HepG2 (cell line): ENCODE measurements at regions not wholly inside any gene's neighbourhood (a gene's known extent, or its start where the extent isn't known, plus 50 kb on each side); places are given as distances from the start of the nearest gene placed in this dataset.

Experiments used
- CBFB ChIP-seq: sonication (generic); formaldehyde crosslinking; IDR thresholded peaks from 2 replicates; pipeline ENCODE4 v1.4.0; 2020; ENCODE audit warnings: missing genetic modification reagents
- CHD2 ChIP-seq: IDR thresholded peaks from 2 replicates; pipeline ENCODE4 v1.6.1; 2011; ENCODE audit warnings: low read depth, low read length, improper control_type of control experiment
- FOSL2 ChIP-seq: sonication (generic); formaldehyde crosslinking; IDR thresholded peaks from 2 replicates; pipeline ENCODE4 v1.4.0; 2020; ENCODE audit warnings: missing genetic modification reagents
- IRF2 ChIP-seq: IDR thresholded peaks from 2 replicates; pipeline ENCODE4 v1.6.1; 2018; ENCODE audit warnings: missing genetic modification reagents, missing compliant biosample characterization
- MEF2D ChIP-seq: sonication (generic); formaldehyde crosslinking; IDR thresholded peaks from 2 replicates; pipeline ENCODE4 v1.5.1; 2020; ENCODE audit warnings: mild to moderate bottlenecking, missing genetic modification reagents
- NFE2 ChIP-seq: sonication (generic); formaldehyde crosslinking; IDR thresholded peaks from 2 replicates; pipeline ENCODE4 v1.4.0; 2020; ENCODE audit warnings: missing genetic modification reagents
- PCBP1 ChIP-seq: fragments of 200-400 bp; formaldehyde crosslinking; IDR thresholded peaks from 2 replicates; pipeline ENCODE4 v1.6.1; 2017; ENCODE audit warnings: mild to moderate bottlenecking, low read depth, low read length, borderline replicate concordance
- PHF21A ChIP-seq: sonication (generic); formaldehyde crosslinking; IDR thresholded peaks from 2 replicates; pipeline ENCODE4 v1.5.0; 2020; ENCODE audit warnings: mild to moderate bottlenecking, missing genetic modification reagents
- RERE ChIP-seq: IDR thresholded peaks from 2 replicates; pipeline ENCODE4 v1.6.1; 2016; ENCODE audit warnings: low read depth, missing genetic modification reagents, missing compliant biosample characterization
- RFX5 ChIP-seq: IDR thresholded peaks from 2 replicates; pipeline ENCODE4 v1.6.1; 2011; ENCODE audit warnings: low read depth, low read length, improper control_type of control experiment
- THAP11 ChIP-seq: IDR thresholded peaks from 2 replicates; pipeline ENCODE4 v1.6.1; 2016; ENCODE audit warnings: missing biosample characterization, missing genetic modification reagents
- ZBTB42 ChIP-seq: sonication (generic); formaldehyde crosslinking; IDR thresholded peaks from 2 replicates; pipeline ENCODE4 v1.5.0; 2020; ENCODE audit warnings: mild to moderate bottlenecking, missing genetic modification reagents
- ZNF333 ChIP-seq: sonication (generic); formaldehyde crosslinking; IDR thresholded peaks from 2 replicates; pipeline ENCODE4 v1.4.0; 2020; ENCODE audit warnings: mild to moderate bottlenecking, missing genetic modification reagents, borderline replicate concordance
- ZSCAN29 ChIP-seq: sonication (generic); formaldehyde crosslinking; conservative IDR thresholded peaks from 2 replicates; pipeline ENCODE4 v1.4.0; 2020; ENCODE audit warnings: mild to moderate bottlenecking, missing genetic modification reagents
- TF ChIP-seq, protein P1 (sequence below): sonication (generic); formaldehyde crosslinking; IDR thresholded peaks from 2 replicates; pipeline ENCODE4 v1.4.0; 2020; ENCODE audit warnings: missing genetic modification reagents
- TF ChIP-seq, protein P2 (sequence below): sonication (generic); formaldehyde crosslinking; IDR thresholded peaks from 2 replicates; pipeline ENCODE4 v1.5.1; 2020; ENCODE audit warnings: missing genetic modification reagents, mild to moderate bottlenecking, borderline replicate concordance
- TF ChIP-seq, protein P3 (sequence below): sonication (generic); formaldehyde crosslinking; IDR thresholded peaks from 2 replicates; pipeline ENCODE4 v1.4.0; 2020; ENCODE audit warnings: missing genetic modification reagents

GRCh38 chr2:43092520-43093179 lies 133.8 kb downstream of the ZFP36L2 start (continued):
- TF ChIP-seq, protein P1, sequence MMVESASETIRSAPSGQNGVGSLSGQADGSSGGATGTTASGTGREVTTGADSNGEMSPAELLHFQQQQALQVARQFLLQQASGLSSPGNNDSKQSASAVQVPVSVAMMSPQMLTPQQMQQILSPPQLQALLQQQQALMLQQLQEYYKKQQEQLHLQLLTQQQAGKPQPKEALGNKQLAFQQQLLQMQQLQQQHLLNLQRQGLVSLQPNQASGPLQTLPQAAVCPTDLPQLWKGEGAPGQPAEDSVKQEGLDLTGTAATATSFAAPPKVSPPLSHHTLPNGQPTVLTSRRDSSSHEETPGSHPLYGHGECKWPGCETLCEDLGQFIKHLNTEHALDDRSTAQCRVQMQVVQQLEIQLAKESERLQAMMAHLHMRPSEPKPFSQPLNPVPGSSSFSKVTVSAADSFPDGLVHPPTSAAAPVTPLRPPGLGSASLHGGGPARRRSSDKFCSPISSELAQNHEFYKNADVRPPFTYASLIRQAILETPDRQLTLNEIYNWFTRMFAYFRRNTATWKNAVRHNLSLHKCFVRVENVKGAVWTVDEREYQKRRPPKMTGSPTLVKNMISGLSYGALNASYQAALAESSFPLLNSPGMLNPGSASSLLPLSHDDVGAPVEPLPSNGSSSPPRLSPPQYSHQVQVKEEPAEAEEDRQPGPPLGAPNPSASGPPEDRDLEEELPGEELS (CRISPR knock-in tag), result peak; percentile 64; the same call in 1 of the 2 replicates
- TF ChIP-seq NFE2 (CRISPR knock-in tag), result no peak
- TF ChIP-seq, protein P2, sequence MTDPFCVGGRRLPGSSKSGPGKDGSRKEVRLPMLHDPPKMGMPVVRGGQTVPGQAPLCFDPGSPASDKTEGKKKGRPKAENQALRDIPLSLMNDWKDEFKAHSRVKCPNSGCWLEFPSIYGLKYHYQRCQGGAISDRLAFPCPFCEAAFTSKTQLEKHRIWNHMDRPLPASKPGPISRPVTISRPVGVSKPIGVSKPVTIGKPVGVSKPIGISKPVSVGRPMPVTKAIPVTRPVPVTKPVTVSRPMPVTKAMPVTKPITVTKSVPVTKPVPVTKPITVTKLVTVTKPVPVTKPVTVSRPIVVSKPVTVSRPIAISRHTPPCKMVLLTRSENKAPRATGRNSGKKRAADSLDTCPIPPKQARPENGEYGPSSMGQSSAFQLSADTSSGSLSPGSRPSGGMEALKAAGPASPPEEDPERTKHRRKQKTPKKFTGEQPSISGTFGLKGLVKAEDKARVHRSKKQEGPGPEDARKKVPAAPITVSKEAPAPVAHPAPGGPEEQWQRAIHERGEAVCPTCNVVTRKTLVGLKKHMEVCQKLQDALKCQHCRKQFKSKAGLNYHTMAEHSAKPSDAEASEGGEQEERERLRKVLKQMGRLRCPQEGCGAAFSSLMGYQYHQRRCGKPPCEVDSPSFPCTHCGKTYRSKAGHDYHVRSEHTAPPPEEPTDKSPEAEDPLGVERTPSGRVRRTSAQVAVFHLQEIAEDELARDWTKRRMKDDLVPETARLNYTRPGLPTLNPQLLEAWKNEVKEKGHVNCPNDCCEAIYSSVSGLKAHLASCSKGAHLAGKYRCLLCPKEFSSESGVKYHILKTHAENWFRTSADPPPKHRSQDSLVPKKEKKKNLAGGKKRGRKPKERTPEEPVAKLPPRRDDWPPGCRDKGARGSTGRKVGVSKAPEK (CRISPR knock-in tag), result 0 out of 2 replicates have a peak, but pooled peaks have one; percentile 52
- no peak for TF ChIP-seq ZBTB42 (CRISPR knock-in tag)
- no peak for TF ChIP-seq IRF2 (CRISPR knock-in tag)
- no peak for TF ChIP-seq ZNF333
- TF ChIP-seq MEF2D (CRISPR knock-in tag), result peak; percentile 58; the same call in 1 of the 2 replicates
- no peak for TF ChIP-seq PHF21A (CRISPR knock-in tag)
- TF ChIP-seq RERE (CRISPR knock-in tag), result peak; percentile 71; the same call in 1 of the 2 replicates
- no peak for TF ChIP-seq CHD2
- TF ChIP-seq FOSL2 (CRISPR knock-in tag), result 0 out of 2 replicates have a peak, but pooled peaks have one; percentile 6
- TF ChIP-seq PCBP1, result no peak
- TF ChIP-seq RFX5, result no peak
- 0 out of 2 replicates have a peak, but pooled peaks have one; percentile 37 for TF ChIP-seq THAP11 (CRISPR knock-in tag)
- TF ChIP-seq, protein P3, sequence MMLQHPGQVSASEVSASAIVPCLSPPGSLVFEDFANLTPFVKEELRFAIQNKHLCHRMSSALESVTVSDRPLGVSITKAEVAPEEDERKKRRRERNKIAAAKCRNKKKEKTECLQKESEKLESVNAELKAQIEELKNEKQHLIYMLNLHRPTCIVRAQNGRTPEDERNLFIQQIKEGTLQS (CRISPR knock-in tag), result 0 out of 2 replicates have a peak, but pooled peaks have one; percentile 24
- TF ChIP-seq ZSCAN29 (CRISPR knock-in tag), result peak; percentile 85
- 0 out of 2 replicates have a peak, but pooled peaks have one; percentile 30 for TF ChIP-seq CBFB (CRISPR knock-in tag)
